GM18520 (cell line): ENCODE measurements at regions not wholly inside any gene's neighbourhood (a gene's known extent, or its start where the extent isn't known, plus 50 kb on each side); places are given as distances from the start of the nearest gene placed in this dataset.
"Not testable (repeated sequence)": the region's sequence is repeated elsewhere in the genome, so short reads cannot be mapped to it uniquely, and the experiment has no call there.

ENCODE experiments used
- ATAC-seq: cut with Tn5 transposase; IDR thresholded peaks from one replicate; pipeline ENCODE4 v1.9.1; 2021; ENCODE audit not compliant: unreplicated experiment

- ATAC-seq, result no peak
These were observed 118.2 kb upstream of the IL15 start for GRCh38 chr4:141518222-141518621.

- no peak for ATAC-seq
These were observed 112.3 kb upstream of the IL15 start for GRCh38 chr4:141524116-141524515.

- ATAC-seq, result no peak
These were observed 111.5 kb upstream of the IL15 start for GRCh38 chr4:141524841-141525240.

DNA sequence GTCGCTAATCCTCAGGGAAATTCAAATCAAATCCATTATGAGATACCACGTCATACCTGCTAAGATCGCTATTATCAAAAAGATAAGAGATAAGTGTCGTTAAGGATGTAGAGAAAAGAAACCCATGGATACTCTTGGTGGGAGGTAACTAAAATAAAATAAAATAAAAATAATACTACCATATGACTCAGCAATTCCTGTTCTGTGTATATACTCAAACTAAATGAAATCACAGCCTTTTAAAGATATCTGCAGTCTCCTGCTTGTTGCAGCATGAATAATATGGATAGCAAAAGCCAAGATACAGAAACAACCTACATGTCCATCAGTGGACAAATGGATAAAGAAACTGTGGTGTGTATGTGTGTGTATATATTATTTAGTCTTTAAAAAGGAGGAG lies 105.8 kb upstream of the IL15 start:
- ATAC-seq, result no peak

DNA sequence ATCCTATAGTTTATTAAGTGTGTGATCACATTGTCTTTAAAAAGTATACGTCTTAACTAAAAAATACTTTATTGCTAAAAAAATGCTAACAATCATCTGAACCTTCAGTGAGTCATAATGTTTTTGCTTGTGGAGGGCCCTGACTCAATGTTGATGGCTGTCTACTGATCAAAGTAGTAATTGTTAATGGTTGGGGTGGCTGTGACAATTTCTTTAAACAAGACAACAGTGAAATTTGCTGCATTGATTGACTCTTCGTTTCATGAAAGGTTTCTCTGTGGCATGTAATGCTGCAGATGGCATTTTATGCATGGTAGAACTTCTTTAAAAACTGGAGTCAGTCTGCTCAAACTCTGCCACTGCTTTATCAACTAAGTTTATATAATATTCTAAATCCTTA lies 101.4 kb upstream of the IL15 start:
- ATAC-seq, result no peak

DNA sequence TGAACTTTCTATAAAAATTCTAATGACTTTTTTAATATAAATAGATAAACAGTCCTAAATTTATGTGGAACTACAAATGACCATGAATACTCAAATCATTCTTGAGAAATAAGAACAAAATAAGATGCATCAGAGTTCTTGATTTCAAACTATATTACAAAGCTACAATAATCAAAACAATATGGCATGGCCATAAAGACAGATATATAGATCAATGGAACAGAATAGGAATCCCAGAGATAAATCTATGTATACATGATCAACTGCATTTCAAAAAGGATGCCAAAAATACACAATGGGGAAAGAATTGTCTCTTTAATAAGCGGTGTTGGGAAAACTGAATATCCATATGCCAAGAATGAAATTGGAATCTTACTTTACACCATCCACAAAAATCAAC lies 98.4 kb upstream of the IL15 start:
- ATAC-seq, result no peak

DNA sequence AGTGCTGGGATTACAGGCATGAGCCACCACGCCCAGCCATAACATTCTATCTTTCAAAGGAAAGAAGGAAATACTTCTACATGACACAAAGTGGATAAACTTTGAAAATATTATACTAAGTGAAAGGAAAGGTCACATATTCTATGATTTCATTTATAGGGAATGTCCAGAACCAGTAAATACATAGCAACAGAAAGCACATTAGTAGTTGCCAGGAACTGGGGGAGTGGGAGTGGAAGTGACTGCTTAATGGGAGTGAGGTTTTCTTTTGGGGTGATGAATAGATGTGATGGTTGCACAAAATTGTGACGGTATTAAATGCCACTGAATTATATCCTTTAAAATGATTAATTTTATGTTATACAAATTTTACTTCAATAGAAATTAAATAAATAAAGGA lies 95.7 kb upstream of the IL15 start:
- ATAC-seq, result no peak

DNA sequence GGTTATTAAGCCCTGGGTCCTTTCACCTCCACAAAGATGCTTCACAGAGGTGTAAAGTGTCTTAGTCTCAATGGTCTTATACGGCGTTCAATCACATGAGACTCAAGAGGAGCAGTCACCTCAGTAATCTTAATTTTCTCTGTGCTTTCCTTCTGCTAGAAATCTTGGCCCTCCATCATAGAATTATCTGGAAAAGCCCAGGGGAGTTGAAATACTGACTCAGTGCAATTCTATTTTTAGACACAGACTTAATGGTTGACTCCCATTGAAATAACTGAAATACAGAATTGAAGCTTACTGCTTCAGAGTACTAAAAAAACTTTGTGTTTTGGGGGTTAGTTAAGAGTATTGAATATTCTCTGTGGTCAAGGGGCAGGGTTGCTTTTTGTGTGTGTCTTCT lies 94.5 kb upstream of the IL15 start:
- no peak for ATAC-seq

GRCh38 chr4:141543176-141543575 lies 93.2 kb upstream of the IL15 start:
- no peak for ATAC-seq

DNA sequence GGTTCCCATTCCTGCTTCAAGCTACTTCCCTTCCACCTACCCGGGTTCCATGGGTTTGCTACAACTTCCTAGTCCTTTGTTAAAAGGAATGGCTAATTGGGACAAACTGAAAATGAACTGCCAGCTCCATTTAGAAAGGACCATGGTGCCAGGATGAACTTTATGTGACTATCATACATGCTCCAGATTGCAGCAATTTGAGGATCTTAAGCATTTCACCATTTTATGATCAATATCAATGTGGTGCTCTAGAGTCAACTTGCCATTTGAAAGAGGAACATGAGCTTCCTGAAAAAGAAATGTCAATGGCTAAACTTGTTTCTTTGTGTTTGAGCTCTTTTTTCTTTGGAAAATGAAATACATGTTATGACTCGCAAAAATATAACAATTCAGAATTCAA lies 92.7 kb upstream of the IL15 start:
- no peak for ATAC-seq

GRCh38 chr4:141548791-141549190 lies 87.6 kb upstream of the IL15 start:
- ATAC-seq, result no peak

DNA sequence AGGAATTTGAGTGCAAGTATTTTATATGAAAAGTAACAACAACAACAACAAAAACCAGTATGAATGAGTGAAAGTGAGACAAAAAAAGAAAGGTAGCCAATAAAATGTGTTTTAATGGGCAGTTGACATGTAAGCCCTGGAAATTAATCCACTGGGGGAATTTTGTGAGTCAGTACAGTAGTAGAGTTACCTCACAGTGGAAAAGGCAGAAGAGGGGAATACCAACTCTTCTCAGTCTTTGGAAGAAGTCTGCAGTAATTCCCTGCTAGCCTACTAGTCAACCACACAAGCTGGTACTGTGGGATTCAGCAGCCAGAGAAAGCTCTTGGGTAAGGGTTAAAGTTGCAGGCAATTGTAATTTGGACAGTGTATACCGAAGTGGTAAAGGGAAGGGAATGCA lies 76.3 kb upstream of the IL15 start:
- ATAC-seq, result no peak

GRCh38 chr4:141562649-141563048 lies 73.7 kb upstream of the IL15 start:
- no peak for ATAC-seq

DNA sequence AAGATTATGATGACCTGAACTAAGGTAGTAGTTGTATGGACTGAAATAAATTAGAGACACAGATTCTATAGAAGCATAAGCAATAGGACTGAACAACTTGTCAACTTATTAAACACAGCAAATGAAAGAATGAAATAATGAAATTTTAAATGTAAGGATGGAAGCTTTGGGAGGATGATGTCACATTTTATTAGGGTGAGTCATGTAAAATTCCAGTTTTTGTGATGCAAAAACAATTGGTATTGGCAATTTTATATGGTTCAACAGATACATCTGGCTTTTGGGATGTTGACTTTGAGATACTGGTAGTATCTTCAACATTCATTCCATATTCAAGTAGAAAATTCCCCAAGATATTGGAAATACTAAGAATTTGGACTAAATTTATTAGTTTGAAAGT lies 72.7 kb upstream of the IL15 start:
- ATAC-seq, result no peak

DNA sequence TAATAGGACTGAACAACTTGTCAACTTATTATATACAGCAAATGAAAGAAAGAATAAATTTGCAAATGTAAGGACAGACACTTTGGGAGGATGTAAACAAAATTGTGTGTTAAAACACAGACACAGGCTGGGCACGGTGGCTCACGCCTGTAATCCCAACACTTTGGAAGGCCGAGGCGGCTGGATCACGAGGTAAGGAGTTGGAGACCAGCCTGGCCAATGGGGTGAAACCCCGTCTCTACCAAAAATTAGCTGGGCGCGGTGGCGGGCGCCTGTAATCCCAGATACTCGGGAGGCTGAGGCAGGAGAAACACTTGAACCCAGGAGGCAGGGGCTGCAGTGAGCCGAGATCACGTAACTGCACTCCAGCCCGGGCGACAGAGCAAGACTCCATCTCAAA lies 71.4 kb upstream of the IL15 start:
- not testable (repeated sequence) for ATAC-seq

- ATAC-seq, result no peak
These were observed 70.8 kb upstream of the IL15 start for GRCh38 chr4:141565379-141566089.

DNA sequence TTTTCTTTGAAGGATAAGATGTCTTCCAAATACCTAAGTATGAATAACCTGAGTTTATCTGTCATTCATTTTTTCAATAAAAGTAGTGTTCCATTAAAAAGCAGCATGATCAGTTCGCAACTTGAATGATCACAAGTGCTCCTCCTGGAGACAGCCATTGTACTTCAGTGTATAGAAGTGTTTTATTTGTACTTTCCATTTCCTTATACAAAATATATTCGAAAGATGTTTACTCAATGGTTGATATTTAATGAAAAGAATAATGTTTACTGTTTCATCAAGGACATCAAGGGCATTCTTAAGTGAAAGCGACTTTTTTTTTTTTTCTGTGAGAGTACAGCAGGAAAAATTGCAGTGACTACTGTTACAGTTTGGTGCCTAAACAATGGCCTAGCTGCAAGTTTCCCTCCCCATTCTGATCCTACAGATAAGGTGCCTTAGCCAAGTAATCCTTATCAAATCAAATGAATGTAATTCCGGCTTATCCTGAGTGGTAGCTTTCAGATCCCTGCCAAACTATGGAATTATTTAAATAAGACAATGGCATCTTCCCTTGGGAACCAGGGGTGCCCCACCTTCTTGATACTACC lies 69.0 kb upstream of the IL15 start:
- ATAC-seq, result no peak

DNA sequence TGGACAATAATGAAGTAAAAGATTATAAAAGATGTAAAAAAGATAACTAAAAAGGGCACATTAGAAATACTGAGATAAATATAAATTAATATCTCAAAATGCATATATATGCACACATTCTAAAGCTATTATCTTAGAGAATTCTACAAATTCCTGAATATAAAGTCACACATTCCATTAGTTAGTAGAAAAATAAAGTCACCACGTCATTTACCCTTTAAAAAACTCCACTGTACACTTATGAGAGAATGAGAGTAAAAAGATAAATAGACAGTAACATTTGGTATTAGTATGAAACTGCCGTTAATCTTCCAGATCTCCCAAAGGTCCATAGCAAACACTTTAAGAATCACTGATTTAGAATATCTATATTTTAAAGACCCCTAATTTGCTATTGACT lies 67.2 kb upstream of the IL15 start:
- ATAC-seq, result no peak

DNA sequence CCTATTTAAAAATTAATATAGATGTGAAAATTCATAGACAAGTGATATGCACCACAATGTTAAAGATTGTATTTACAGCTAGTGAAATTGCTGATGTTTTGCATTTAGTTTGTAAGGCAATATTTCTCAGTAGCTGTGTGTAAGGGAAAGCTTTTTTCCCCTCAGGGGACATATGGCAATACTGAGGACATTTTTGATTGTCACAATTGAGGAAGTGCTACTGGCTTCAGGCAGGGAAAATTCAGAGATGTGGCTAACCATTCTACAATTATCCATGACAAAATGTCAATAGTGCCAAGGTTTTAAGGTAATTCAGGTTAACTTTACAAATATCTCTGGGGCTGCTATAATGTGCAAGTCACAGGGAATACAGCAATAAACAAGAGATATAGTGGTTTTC lies 66.1 kb upstream of the IL15 start:
- no peak for ATAC-seq

GRCh38 chr4:141571362-141571761 lies 65.0 kb upstream of the IL15 start:
- ATAC-seq, result no peak

- no peak for ATAC-seq
These were observed 64.6 kb upstream of the IL15 start for GRCh38 chr4:141571793-141572192.

DNA sequence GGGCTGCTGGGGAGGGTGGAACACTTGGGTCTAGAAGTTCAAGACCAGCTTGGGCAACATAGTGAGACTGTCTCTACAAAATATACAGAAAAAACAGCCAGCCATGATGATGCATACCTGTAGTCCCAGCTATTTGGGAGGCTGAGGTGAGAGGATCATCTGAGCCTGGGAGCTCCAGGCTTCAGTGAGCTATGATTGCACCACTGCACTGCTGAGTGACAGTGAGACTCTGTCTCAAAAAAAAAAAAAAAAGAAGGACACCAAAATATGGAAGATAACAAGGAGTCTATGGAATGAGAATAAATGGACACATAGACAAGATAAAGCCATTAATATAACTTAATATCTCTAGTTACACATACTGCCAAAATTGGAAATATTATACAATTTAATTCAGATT lies 62.7 kb upstream of the IL15 start:
- ATAC-seq, result no peak

DNA sequence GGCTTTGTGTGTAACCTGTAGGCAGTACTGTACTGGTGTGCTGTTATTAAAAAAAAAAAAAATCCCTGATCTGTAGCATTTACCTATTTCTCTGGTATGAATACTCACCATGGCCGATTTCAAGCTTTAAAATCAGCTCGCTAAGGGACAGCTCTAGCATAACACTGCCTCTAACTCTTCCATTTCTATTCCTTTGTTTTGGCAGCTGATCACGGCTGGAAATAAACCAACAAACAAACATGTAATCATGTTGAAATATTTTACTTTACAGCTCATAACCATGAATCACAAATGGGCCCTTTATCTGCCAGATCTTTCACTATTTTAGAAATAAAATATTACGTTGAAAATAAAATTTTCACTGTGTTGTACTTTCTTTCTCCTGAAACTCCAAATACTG lies 60.5 kb upstream of the IL15 start:
- ATAC-seq, result no peak
